ENCODE measurements at regions not wholly inside any gene's neighbourhood (a gene's known extent, or its start where the extent isn't known, plus 50 kb on each side); places are given as distances from the start of the nearest gene placed in this dataset.

DNA sequence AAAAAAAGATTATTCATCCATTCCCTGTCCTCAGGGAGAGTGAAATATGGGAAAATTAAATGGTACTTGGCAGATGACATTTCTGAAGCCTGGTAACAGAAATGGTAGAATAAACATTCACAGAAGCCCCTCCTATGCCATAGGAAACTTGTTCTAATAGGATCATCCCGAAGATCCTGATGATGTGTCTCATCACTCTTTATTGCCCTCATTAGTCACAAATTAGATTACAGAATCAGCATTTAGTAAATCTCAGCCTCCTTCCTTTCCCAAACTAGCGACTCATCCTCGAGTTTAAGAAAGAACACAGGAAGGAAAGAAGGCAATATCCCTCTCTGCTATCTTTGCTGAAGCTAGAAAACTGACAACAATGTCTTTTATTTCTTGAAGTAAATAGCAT lies 154.4 kb downstream of the TMEM200A start:
- TF ChIP-seq, protein P1, sequence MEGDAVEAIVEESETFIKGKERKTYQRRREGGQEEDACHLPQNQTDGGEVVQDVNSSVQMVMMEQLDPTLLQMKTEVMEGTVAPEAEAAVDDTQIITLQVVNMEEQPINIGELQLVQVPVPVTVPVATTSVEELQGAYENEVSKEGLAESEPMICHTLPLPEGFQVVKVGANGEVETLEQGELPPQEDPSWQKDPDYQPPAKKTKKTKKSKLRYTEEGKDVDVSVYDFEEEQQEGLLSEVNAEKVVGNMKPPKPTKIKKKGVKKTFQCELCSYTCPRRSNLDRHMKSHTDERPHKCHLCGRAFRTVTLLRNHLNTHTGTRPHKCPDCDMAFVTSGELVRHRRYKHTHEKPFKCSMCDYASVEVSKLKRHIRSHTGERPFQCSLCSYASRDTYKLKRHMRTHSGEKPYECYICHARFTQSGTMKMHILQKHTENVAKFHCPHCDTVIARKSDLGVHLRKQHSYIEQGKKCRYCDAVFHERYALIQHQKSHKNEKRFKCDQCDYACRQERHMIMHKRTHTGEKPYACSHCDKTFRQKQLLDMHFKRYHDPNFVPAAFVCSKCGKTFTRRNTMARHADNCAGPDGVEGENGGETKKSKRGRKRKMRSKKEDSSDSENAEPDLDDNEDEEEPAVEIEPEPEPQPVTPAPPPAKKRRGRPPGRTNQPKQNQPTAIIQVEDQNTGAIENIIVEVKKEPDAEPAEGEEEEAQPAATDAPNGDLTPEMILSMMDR (IDR thresholded peaks at IDR 0.05; ENCODE audit: insufficient read depth, low read length, poor library complexity, severe bottlenecking), result no peak
- no peaks in the 10 kb centered on the region for H3K27me3 ChIP-seq (replicated peaks; ENCODE audit: control insufficient read depth, insufficient read depth, low read length)
- H3K36me3 ChIP-seq (ENCODE audit: control insufficient read depth, insufficient read depth, low read length), result no peaks in the 10 kb centered on the region
- DNase-seq (ENCODE audit: extremely low read depth, insufficient read length), result no peak
- H3K4me3 ChIP-seq (replicated peaks; ENCODE audit: low read depth, low read length), result no peak overlapping the region

DNA sequence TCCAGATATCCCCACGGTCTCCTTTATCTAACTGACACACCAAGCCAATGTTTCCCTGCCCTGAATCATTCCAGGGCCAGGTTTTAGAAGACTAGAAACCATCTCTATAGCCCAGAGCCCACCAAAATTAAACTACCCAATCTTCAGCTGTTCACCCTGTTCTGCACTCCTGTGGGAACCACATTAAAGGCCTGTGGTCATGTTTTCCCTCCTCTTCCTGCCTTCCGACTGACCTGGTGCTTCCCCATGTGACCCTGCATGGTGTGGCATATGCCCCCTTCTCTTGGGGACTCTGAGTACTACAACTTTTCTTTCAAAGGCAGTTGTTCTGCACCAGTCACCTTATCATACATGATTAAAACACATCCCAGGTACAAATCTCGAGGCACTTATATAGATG lies 155.0 kb downstream of the TMEM200A start:
- no peaks in the 10 kb centered on the region for H3K27me3 ChIP-seq (replicated peaks; ENCODE audit: control insufficient read depth, insufficient read depth, low read length)
- H3K4me3 ChIP-seq (replicated peaks; ENCODE audit: low read depth, low read length), result no peak overlapping the region
- DNase-seq (ENCODE audit: extremely low read depth, insufficient read length), result no peak
- no peaks in the 10 kb centered on the region for H3K36me3 ChIP-seq (ENCODE audit: control insufficient read depth, insufficient read depth, low read length)
- TF ChIP-seq, protein P1 (IDR thresholded peaks at IDR 0.05; ENCODE audit: insufficient read depth, low read length, poor library complexity, severe bottlenecking), result no peak

DNA sequence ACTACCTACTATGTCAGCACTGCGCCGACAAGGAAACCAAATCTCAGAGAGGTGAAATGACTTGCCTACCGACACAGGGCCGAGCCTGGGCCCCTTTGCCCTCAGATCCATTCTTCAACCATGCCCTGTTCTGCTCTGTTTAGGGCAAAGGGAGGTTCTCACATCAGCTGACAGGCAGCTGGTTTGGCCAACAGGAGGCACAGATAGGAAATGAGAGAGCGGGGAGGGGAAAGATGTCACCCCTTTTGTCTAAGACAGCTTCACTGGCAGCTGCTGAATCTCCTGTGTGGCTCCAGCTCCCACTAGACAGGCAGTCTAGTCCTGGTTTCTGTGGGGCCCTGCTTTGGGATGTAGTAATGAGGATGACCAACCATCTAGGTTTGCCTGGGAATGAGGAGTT lies 158.7 kb downstream of the TMEM200A start:
- TF ChIP-seq, protein P1 (IDR thresholded peaks at IDR 0.05; ENCODE audit: insufficient read depth, low read length, poor library complexity, severe bottlenecking), result no peak
- no peaks in the 10 kb centered on the region for H3K36me3 ChIP-seq (ENCODE audit: control insufficient read depth, insufficient read depth, low read length)
- H3K4me3 ChIP-seq (replicated peaks; ENCODE audit: low read depth, low read length), result no peak overlapping the region
- DNase-seq (ENCODE audit: extremely low read depth, insufficient read length), result no peak
- no peaks in the 10 kb centered on the region for H3K27me3 ChIP-seq (replicated peaks; ENCODE audit: control insufficient read depth, insufficient read depth, low read length)

DNA sequence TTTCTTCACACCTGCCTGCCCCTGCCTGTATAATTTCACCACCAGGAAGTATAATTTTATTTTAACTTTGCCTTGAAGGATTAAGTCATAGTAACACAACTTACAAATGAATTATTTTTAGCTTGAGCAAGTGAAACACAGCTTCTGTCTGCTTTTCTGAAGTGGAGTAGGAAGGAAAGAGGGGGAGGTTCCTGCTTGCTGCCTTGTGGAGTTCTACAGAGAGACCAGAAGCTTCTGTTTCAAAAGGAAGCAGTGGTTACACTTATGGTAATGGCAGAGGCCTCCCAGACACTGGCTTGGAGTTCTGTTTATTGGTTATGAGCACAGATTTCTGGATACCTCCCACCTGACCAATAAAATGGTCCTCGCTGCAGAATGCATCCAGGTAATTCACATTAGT lies 159.6 kb downstream of the TMEM200A start:
- TF ChIP-seq, protein P1 (IDR thresholded peaks at IDR 0.05; ENCODE audit: insufficient read depth, low read length, poor library complexity, severe bottlenecking), result no peak
- Histone ChIP-seq H3K36me3 (ENCODE audit: control insufficient read depth, insufficient read depth, low read length) (no peaks in the 10 kb centered on the region), H3K27me3 (replicated peaks; ENCODE audit: control insufficient read depth, insufficient read depth, low read length) (no peaks in the 10 kb centered on the region), H3K4me3 (replicated peaks; ENCODE audit: low read depth, low read length) (no peak overlapping the region)
- DNase-seq (ENCODE audit: extremely low read depth, insufficient read length), result no peak

DNA sequence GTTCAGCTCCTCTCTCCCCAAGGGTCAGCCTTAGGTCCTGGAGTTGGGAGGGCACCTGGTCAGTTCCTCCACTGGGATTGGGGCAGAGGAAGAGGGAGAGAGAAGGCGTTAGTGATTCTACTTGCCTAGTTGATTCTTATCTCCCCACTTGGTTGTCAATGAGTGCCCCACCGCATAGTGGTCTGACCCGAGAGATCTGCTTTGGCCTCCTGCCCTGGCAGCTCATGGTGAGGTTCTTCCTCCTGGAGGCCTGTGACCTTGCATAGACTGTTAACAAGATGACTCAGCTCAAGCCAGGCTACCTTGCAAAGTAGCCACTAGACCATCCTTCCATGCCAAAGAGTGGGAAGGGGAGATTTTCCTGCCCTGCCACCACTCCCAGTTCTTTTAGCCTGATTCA lies 160.6 kb downstream of the TMEM200A start:
- DNase-seq (ENCODE audit: extremely low read depth, insufficient read length), result no peak
- no peak overlapping the region for H3K4me3 ChIP-seq (replicated peaks; ENCODE audit: low read depth, low read length)
- TF ChIP-seq, protein P1 (IDR thresholded peaks at IDR 0.05; ENCODE audit: insufficient read depth, low read length, poor library complexity, severe bottlenecking), result no peak

DNA sequence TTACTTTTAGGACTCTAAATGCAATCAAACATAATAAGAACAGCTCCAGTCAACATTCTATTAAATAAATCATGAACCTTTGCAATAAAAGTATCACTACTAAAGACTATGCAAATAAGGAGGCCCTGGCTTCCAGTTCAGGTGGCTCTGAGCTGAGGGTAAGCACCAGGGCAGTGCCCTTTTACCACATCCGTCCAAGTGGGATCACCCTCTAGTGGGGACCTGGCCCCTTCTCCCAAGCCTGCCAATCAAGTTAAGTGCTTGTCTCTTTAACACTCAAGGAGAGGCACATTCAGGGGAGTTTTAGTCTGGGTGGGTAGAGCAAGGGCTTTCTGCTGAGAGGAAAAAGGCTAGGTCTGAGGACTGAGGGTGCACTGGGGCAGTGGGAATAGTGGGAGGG lies 161.4 kb downstream of the TMEM200A start:
- no peak for DNase-seq (ENCODE audit: extremely low read depth, insufficient read length)
- Histone ChIP-seq H3K27me3 (replicated peaks; ENCODE audit: control insufficient read depth, insufficient read depth, low read length) (no peaks in the 10 kb centered on the region), H3K36me3 (ENCODE audit: control insufficient read depth, insufficient read depth, low read length) (no peaks in the 10 kb centered on the region), H3K4me3 (replicated peaks; ENCODE audit: low read depth, low read length) (no peak overlapping the region)
- TF ChIP-seq, protein P1 (IDR thresholded peaks at IDR 0.05; ENCODE audit: insufficient read depth, low read length, poor library complexity, severe bottlenecking), result no peak

More for the DNA sequence above, 160.6 kb downstream of the TMEM200A start:
- H3K36me3 ChIP-seq (ENCODE audit: control insufficient read depth, insufficient read depth, low read length), result no peaks in the 10 kb centered on the region
- no peaks in the 10 kb centered on the region for H3K27me3 ChIP-seq (replicated peaks; ENCODE audit: control insufficient read depth, insufficient read depth, low read length)
